ENCODE measurements at regions not wholly inside any gene's neighbourhood (a gene's known extent, or its start where the extent isn't known, plus 50 kb on each side); places are given as distances from the start of the nearest gene placed in this dataset.

DNA sequence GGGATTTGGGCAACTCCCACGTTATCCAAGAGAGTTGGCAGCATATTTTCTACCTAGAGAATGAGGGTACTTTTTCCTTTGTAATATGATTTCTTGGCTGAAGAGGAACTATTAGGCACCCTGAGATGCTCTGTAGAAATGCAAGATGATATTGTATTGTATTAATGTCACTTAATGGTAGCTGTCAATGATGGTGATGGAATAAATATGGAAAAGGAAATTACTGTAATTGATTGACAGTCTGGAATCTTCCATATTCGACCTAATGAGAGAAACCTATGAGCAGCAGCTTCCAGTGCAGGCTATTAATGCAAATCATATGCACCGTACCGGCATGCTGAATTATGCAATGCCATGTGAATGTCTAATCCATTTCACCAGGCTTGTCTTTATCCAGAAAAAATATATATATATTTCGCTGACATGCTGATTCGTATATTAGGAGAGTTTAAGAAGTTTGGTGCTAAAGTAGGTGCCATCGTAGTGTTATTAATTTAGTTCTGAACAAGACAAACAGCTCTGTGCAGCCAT is 494.2 kb upstream of the JARID2 start:
- intact Hi-C loops (cut with micrococcal nuclease; ENCODE audit: unreplicated experiment): no loop called here
- BruUV-seq (replicated peaks): no TSS peak
- H2AFZ ChIP-seq (ENCODE audit: control insufficient read depth, low read depth, low read length): no peak overlapping the region
- TF ChIP-seq, protein P1, sequence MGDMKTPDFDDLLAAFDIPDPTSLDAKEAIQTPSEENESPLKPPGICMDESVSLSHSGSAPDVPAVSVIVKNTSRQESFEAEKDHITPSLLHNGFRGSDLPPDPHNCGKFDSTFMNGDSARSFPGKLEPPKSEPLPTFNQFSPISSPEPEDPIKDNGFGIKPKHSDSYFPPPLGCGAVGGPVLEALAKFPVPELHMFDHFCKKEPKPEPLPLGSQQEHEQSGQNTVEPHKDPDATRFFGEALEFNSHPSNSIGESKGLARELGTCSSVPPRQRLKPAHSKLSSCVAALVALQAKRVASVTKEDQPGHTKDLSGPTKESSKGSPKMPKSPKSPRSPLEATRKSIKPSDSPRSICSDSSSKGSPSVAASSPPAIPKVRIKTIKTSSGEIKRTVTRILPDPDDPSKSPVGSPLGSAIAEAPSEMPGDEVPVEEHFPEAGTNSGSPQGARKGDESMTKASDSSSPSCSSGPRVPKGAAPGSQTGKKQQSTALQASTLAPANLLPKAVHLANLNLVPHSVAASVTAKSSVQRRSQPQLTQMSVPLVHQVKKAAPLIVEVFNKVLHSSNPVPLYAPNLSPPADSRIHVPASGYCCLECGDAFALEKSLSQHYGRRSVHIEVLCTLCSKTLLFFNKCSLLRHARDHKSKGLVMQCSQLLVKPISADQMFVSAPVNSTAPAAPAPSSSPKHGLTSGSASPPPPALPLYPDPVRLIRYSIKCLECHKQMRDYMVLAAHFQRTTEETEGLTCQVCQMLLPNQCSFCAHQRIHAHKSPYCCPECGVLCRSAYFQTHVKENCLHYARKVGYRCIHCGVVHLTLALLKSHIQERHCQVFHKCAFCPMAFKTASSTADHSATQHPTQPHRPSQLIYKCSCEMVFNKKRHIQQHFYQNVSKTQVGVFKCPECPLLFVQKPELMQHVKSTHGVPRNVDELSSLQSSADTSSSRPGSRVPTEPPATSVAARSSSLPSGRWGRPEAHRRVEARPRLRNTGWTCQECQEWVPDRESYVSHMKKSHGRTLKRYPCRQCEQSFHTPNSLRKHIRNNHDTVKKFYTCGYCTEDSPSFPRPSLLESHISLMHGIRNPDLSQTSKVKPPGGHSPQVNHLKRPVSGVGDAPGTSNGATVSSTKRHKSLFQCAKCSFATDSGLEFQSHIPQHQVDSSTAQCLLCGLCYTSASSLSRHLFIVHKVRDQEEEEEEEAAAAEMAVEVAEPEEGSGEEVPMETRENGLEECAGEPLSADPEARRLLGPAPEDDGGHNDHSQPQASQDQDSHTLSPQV (IDR thresholded peaks at IDR 0.05): no peak
- TF ChIP-seq JUND (IDR thresholded peaks at IDR 0.05; ENCODE audit: low read depth, low read length): no peak
- no peak for TF ChIP-seq SUZ12 (IDR thresholded peaks at IDR 0.05; ENCODE audit: unreplicated experiment)
- TF ChIP-seq, protein P2, sequence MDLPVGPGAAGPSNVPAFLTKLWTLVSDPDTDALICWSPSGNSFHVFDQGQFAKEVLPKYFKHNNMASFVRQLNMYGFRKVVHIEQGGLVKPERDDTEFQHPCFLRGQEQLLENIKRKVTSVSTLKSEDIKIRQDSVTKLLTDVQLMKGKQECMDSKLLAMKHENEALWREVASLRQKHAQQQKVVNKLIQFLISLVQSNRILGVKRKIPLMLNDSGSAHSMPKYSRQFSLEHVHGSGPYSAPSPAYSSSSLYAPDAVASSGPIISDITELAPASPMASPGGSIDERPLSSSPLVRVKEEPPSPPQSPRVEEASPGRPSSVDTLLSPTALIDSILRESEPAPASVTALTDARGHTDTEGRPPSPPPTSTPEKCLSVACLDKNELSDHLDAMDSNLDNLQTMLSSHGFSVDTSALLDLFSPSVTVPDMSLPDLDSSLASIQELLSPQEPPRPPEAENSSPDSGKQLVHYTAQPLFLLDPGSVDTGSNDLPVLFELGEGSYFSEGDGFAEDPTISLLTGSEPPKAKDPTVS (IDR thresholded peaks at IDR 0.05; ENCODE audit: low read depth, low read length): no peak
- TF ChIP-seq KAT2A (conservative IDR thresholded peaks at IDR 0.05; ENCODE audit: control insufficient read depth, low read depth, low read length): no peak
- no peak for TF ChIP-seq TBL1XR1 (IDR thresholded peaks at IDR 0.05; ENCODE audit: low read depth, low read length)
- TF ChIP-seq TCF12 (IDR thresholded peaks at IDR 0.05; ENCODE audit: low read depth, low read length): no peak
- no peak for TF ChIP-seq ZNF207 (IDR thresholded peaks at IDR 0.05; ENCODE audit: borderline replicate concordance)
- no peak for TF ChIP-seq NRF1 (conservative IDR thresholded peaks at IDR 0.05; ENCODE audit: low read depth, low read length)
- TF ChIP-seq DPF2 (IDR thresholded peaks at IDR 0.05): no peak
- TF ChIP-seq NR2C1 (IDR thresholded peaks at IDR 0.05): no peak
- no peak for TF ChIP-seq ZZZ3 (IDR thresholded peaks at IDR 0.05; ENCODE audit: control insufficient read depth, insufficient read length, low read depth)
- H3K9me3 ChIP-seq (replicated peaks; ENCODE audit: control insufficient read depth, insufficient read depth, low read length): no peaks in the 10 kb centered on the region
- CTCF ChIA-PET: no interaction called here
- H3K4me2 ChIP-seq (ENCODE audit: control insufficient read depth, insufficient read depth): no peak overlapping the region
- no peak for FAIRE-seq
- SMC1A ChIA-PET (ENCODE audit: uncharacterized antibody, unreplicated experiment): interaction anchor here (1.4 kb wide), 1 partner anchor 24 kb away, joined by 3 read pairs; no protein-coding TSS in a partner anchor
- no peaks in the 10 kb centered on the region for H3K36me3 ChIP-seq (ENCODE audit: control insufficient read depth in 2 of 2, insufficient read depth in 2 of 2, low read length in 1 of 2)
- WGBS (ENCODE audit: insufficient coverage, insufficient replicate concordance, low lambda C conversion rate, missing lambda C conversion rate): 58% methylated on average over 7 of the region's 7 CpGs
- no peak for ATAC-seq
- RAD21 ChIA-PET (ENCODE audit: unreplicated experiment): no interaction called here
- no peak overlapping the region for H3K4me3 ChIP-seq
- H3K27ac ChIP-seq (ENCODE audit: control insufficient read depth, insufficient read depth): no peak overlapping the region
- POLR2A ChIA-PET: no interaction called here
- DNase-seq (ENCODE audit: low read depth, low spot score): no peak
- no peaks in the 10 kb centered on the region for H3K27me3 ChIP-seq (replicated peaks in 1 of 2; ENCODE audit: control insufficient read depth in 2 of 2, insufficient read depth in 2 of 2, low read length in 1 of 2)
- no peak overlapping the region for H3K9ac ChIP-seq (ENCODE audit: control insufficient read depth, insufficient read depth, low read length)
- H3K4me1 ChIP-seq (ENCODE audit: control insufficient read depth, insufficient read depth, low read length): no peaks in the 10 kb centered on the region
- H4K20me1 ChIP-seq (ENCODE audit: control insufficient read depth, insufficient read depth): no peaks in the 10 kb centered on the region
- no peaks in the 10 kb centered on the region for H3K79me2 ChIP-seq (ENCODE audit: control insufficient read depth, insufficient read depth, low read length)
- in situ Hi-C loops (cut with MboI): no loop called here

Data from GM12878 (cell line).